Neural progenitor cell (in vitro differentiated cells): ENCODE measurements at regions not wholly inside any gene's neighbourhood (a gene's known extent, or its start where the extent isn't known, plus 50 kb on each side); places are given as distances from the start of the nearest gene placed in this dataset.

ENCODE experiments used
- CTCF ChIP-seq: fragments of 200-600 bp; sonication (generic); IDR thresholded peaks from 2 replicates; pipeline ENCODE4 v1.5.1; 2017; ENCODE audit warnings: antibody characterized with exemption, mild to moderate bottlenecking
- EZH2 ChIP-seq: fragments of 200-600 bp; sonication (generic); IDR thresholded peaks from 2 replicates; pipeline ENCODE4 v1.6.1; 2017; ENCODE audit warnings: antibody characterized with exemption, mild to moderate bottlenecking, moderate library complexity

- TF ChIP-seq CTCF (no peak), EZH2 (no peak)
Measured at GRCh38 chr3:168271932-168272331, 176.2 kb upstream of the GOLIM4 start.
